HepG2 (cell line): ENCODE measurements at regions not wholly inside any gene's neighbourhood (a gene's known extent, or its start where the extent isn't known, plus 50 kb on each side); places are given as distances from the start of the nearest gene placed in this dataset.

Experiments
- ATAC-seq: fragments of 200-7000 bp; cut with Tn5 transposase; 3 replicates; pipeline ENCODE4 v1.9.1; 2020; ENCODE audit warnings: mild to moderate bottlenecking, moderate library complexity
- BruUV-seq: library from RNA; stranded (reverse); fragments of 400-500 nt; replicated peaks from 2 replicates; lab custom pipeline; 2021; lab: Mats Ljungman, UMichigan
- CTCF ChIA-PET: fragments of 300-600 bp; formaldehyde crosslinking; extraction: SDS; loops from one replicate; lab custom pipeline; 2021; ENCODE audit warnings: low total read pairs, inconsistent platforms, low intra/inter-chr PET ratio; lab: Yijun Ruan, JAX
- POLR2A ChIA-PET: fragments of 350-600 bp; sonication (Branson Sonifier 250); formaldehyde crosslinking; loops from one replicate; lab custom pipeline; 2020; ENCODE audit warnings: antibody characterized with exemption, inconsistent platforms; lab: Yijun Ruan, JAX
- DNase-seq: peaks from one replicate; pipeline ENCODE4 v3.0.0-alpha.2; 2015; ENCODE audit warnings: low spot score
- FAIRE-seq: peaks from 3 replicates; lab custom pipeline; 2011; peaks lifted over from hg19 to GRCh38; lab: Jason Lieb, UNC
- H2AFZ ChIP-seq: one replicate; pipeline ENCODE4 v1.6.1; 2011; ENCODE audit warnings: low read length, inconsistent platforms
- H3K27ac ChIP-seq: fragments of 300-600 bp; 3 replicates; pipeline ENCODE4 v1.8.0; 2011; ENCODE audit warnings: mixed run types, mild to moderate bottlenecking, mixed read lengths, low read length, inconsistent platforms; ENCODE audit not compliant: insufficient read depth; ENCODE audit errors: extremely low read length
- H3K27me3 ChIP-seq, 2 experiments: fragments of 200-600 bp in 1 of 2; 2 replicates in 1 of 2; 3 replicates in 1 of 2; pipeline versions ENCODE4 v1.6.0 to v1.8.0; 2011; ENCODE audit warnings: low read length in 2 of 2, mild to moderate bottlenecking in 2 of 2, moderate library complexity in 2 of 2, inconsistent platforms in 1 of 2; ENCODE audit not compliant: insufficient read depth in 2 of 2, control insufficient read depth in 1 of 2
- H3K36me3 ChIP-seq, 2 experiments: fragments of 200-600 bp in 1 of 2; replicated peaks in 1 of 2; 2 replicates in 1 of 2; 3 replicates in 1 of 2; pipeline versions ENCODE4 v1.5.1 to v1.8.0; 2011; ENCODE audit warnings: low read length in 2 of 2, inconsistent platforms in 1 of 2; ENCODE audit not compliant: insufficient read depth in 2 of 2, control insufficient read depth in 1 of 2
- H3K4me1 ChIP-seq: 2 replicates; pipeline ENCODE4 v1.5.1; 2012; ENCODE audit warnings: low read length, inconsistent platforms; ENCODE audit not compliant: insufficient read depth
- H3K4me2 ChIP-seq: 2 replicates; pipeline ENCODE4 v1.6.0; 2011; ENCODE audit warnings: low read depth, low read length, inconsistent platforms
- H3K4me3 ChIP-seq, 3 experiments: fragments of 200-600 bp in 1 of 3; sonication (generic), shearing (Covaris generic) in 1 of 3; replicated peaks in 1 of 3; 2 replicates each; pipeline ENCODE4 v1.5.1; 2011 to 2016; ENCODE audit warnings: low read length in 3 of 3, inconsistent platforms in 2 of 3, low read depth in 2 of 3, mild to moderate bottlenecking in 2 of 3, control low read depth in 1 of 3, mixed read lengths in 1 of 3; ENCODE audit not compliant: insufficient read depth in 1 of 3
- H3K79me2 ChIP-seq: one replicate; pipeline ENCODE4 v1.6.1; 2011; ENCODE audit warnings: low read length, inconsistent platforms; ENCODE audit not compliant: insufficient read depth
- H3K9ac ChIP-seq: 2 replicates; pipeline ENCODE4 v1.6.0; 2011; ENCODE audit warnings: mild to moderate bottlenecking, low read depth, low read length, inconsistent platforms; ENCODE audit not compliant: insufficient read depth
- H3K9me3 ChIP-seq: 2 replicates; pipeline ENCODE4 v1.5.1; 2012; ENCODE audit warnings: mild to moderate bottlenecking, low read length
- H4K20me1 ChIP-seq: 2 replicates; pipeline ENCODE4 v1.6.0; 2011; ENCODE audit warnings: inconsistent platforms, mild to moderate bottlenecking, low read length, moderate library complexity; ENCODE audit not compliant: insufficient read depth
- DNMT1 ChIP-seq: sonication (generic); formaldehyde crosslinking; IDR thresholded peaks from 2 replicates; pipeline ENCODE4 v1.5.1; 2020; ENCODE audit warnings: mild to moderate bottlenecking, missing genetic modification reagents
- HOXA9 ChIP-seq: sonication (generic); formaldehyde crosslinking; IDR thresholded peaks from 2 replicates; pipeline ENCODE4 v1.8.1; 2022; ENCODE audit warnings: missing genetic modification reagents, mild to moderate bottlenecking, moderate library complexity, borderline replicate concordance
- MNT ChIP-seq: fragments of 450-650 bp; IDR thresholded peaks from 2 replicates; pipeline ENCODE4 v1.6.1; 2016
- PITX1 ChIP-seq: sonication (generic); formaldehyde crosslinking; IDR thresholded peaks from 2 replicates; pipeline ENCODE4 v1.5.1; 2020; ENCODE audit warnings: mild to moderate bottlenecking, missing genetic modification reagents
- TOPORS ChIP-seq: sonication (generic); formaldehyde crosslinking; IDR thresholded peaks from 2 replicates; pipeline ENCODE4 v1.8.0; 2023; ENCODE audit warnings: mild to moderate bottlenecking, missing genetic modification reagents
- ZNF292 ChIP-seq: sonication (generic); formaldehyde crosslinking; IDR thresholded peaks from 2 replicates; pipeline ENCODE4 v1.8.1; 2022; ENCODE audit warnings: mild to moderate bottlenecking, low read depth, missing genetic modification reagents, borderline replicate concordance
- ZNF572 ChIP-seq: sonication (generic); formaldehyde crosslinking; IDR thresholded peaks from 2 replicates; pipeline ENCODE4 v1.5.1; 2020; ENCODE audit warnings: mild to moderate bottlenecking, missing genetic modification reagents
- WGBS: methylation state at CpG from one replicate; pipeline ENCODE4 v1.1.6; 2017; ENCODE audit warnings: low lambda C conversion rate; 5-methylcytosine and 5-hydroxymethylcytosine counted together
- in situ Hi-C: cut with HindIII; loops from 2 replicates; pipeline ENCODE4 v1.10.0; 2017; ENCODE audit warnings: low pct_unique_long_range_greater_than_20kb; ENCODE audit not compliant: extremely low pct_ligation_motif_present
- intact Hi-C: fragments of 100-400 bp; cut with micrococcal nuclease; formaldehyde crosslinking; loops from one replicate; pipeline ENCODE4 v1.10.0; 2022; ENCODE audit not compliant: unreplicated experiment
- TF ChIP-seq, protein P1 (sequence below): sonication (generic); formaldehyde crosslinking; IDR thresholded peaks from 2 replicates; pipeline ENCODE4 v1.8.1; 2023; ENCODE audit warnings: mild to moderate bottlenecking, missing genetic modification reagents

GRCh38 chr2:182619276-182619675 lies 96.8 kb upstream of the DNAJC10 start (continued):
- TF ChIP-seq HOXA9 (CRISPR knock-in tag), result no peak

GRCh38 chr2:182621191-182621590 lies 94.9 kb upstream of the DNAJC10 start:
- intact Hi-C loops (no loop called here), in situ Hi-C loops (no loop called here)
- ATAC-seq, result no peak
- 2% methylated on average over 1 of the region's 1 CpG for WGBS
- no peak for TF ChIP-seq ZNF572
- TF ChIP-seq PITX1 (CRISPR knock-in tag), result no peak
- TF ChIP-seq, protein P1, sequence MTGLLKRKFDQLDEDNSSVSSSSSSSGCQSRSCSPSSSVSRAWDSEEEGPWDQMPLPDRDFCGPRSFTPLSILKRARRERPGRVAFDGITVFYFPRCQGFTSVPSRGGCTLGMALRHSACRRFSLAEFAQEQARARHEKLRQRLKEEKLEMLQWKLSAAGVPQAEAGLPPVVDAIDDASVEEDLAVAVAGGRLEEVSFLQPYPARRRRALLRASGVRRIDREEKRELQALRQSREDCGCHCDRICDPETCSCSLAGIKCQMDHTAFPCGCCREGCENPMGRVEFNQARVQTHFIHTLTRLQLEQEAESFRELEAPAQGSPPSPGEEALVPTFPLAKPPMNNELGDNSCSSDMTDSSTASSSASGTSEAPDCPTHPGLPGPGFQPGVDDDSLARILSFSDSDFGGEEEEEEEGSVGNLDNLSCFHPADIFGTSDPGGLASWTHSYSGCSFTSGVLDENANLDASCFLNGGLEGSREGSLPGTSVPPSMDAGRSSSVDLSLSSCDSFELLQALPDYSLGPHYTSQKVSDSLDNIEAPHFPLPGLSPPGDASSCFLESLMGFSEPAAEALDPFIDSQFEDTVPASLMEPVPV (CRISPR knock-in tag), result no peak
- no peak for TF ChIP-seq MNT
- no peak for TF ChIP-seq TOPORS (CRISPR knock-in tag)
- no peak for TF ChIP-seq ZNF292 (CRISPR knock-in tag)
- no peak for TF ChIP-seq DNMT1
- H3K27ac ChIP-seq, result no peak overlapping the region
- no peak for FAIRE-seq
- no peak overlapping the region for H3K4me3 ChIP-seq
- no peak overlapping the region for H3K9ac ChIP-seq
- DNase-seq, result no peak
- no peak overlapping the region for H2AFZ ChIP-seq
- peaks cover 24% of the 10 kb centered on the region for H3K4me1 ChIP-seq
- BruUV-seq, result no TSS peak
- no peaks in the 10 kb centered on the region for H3K27me3 ChIP-seq
- no peak overlapping the region for H3K4me2 ChIP-seq
- no peaks in the 10 kb centered on the region for H3K79me2 ChIP-seq
- no peaks in the 10 kb centered on the region for H3K36me3 ChIP-seq
- ChIA-PET CTCF (no interaction called here), POLR2A (no interaction called here)
- H3K9me3 ChIP-seq, result no peaks in the 10 kb centered on the region
- H4K20me1 ChIP-seq, result no peaks in the 10 kb centered on the region
